HCT116 (cell line): ENCODE measurements at regions not wholly inside any gene's neighbourhood (a gene's known extent, or its start where the extent isn't known, plus 50 kb on each side); places are given as distances from the start of the nearest gene placed in this dataset.

Experiments
- ATAC-seq: fragments of 200-7000 bp; cut with Tn5 transposase; 2 replicates; pipeline ENCODE4 v1.9.1; 2020; ENCODE audit warnings: mild to moderate bottlenecking, moderate library complexity
- BruUV-seq: library from RNA; stranded (reverse); fragments of 400-500 nt; replicated peaks from 2 replicates; lab custom pipeline; 2021; lab: Mats Ljungman, UMichigan
- CTCF ChIA-PET: fragments of 300-600 bp; sonication (Branson Sonifier 250); formaldehyde crosslinking; loops from one replicate; lab custom pipeline; 2021; ENCODE audit warnings: antibody characterized with exemption; lab: Charles Lee
- POLR2A ChIA-PET: fragments of 300-600, 350-600 bp; sonication (Branson Sonifier 250); formaldehyde crosslinking; loops from one replicate; lab custom pipeline; 2021; ENCODE audit warnings: antibody characterized with exemption; lab: Charles Lee
- RAD21 ChIA-PET, 2 experiments: fragments of 300-600 bp; sonication (Branson Sonifier 250); formaldehyde crosslinking; loops; one replicate each; lab custom pipeline; 2023; ENCODE audit warnings: low total read pairs in 2 of 2; ENCODE audit not compliant: uncharacterized antibody in 2 of 2, unreplicated experiment in 2 of 2, low non-redundant PET in 1 of 2; lab: Charles Lee
- DNase-seq: peaks from one replicate; pipeline ENCODE4 v3.0.0-alpha.2; 2010; ENCODE audit warnings: low read depth, low spot score
- H2AFZ ChIP-seq: fragments of 200-600 bp; shearing (Covaris generic), sonication (generic); 2 replicates; pipeline ENCODE4 v1.6.1; 2017; ENCODE audit warnings: low read depth, mixed run types, mixed read lengths, antibody characterized with exemption, low read length; ENCODE audit not compliant: poor library complexity, severe bottlenecking
- H3K27ac ChIP-seq: 2 replicates; pipeline ENCODE4 v1.5.1; 2012; ENCODE audit warnings: low read depth, low read length
- H3K27me3 ChIP-seq: fragments of 200-600 bp; sonication (generic); 2 replicates; pipeline ENCODE4 v1.6.1; 2016; ENCODE audit warnings: mixed run types, low read length, mixed read lengths; ENCODE audit not compliant: insufficient read depth
- H3K36me3 ChIP-seq, 2 experiments: fragments of 200-500 bp in 1 of 2; fragments of 200-600 bp in 1 of 2; sonication (Bioruptor generic) in 1 of 2; sonication (generic) in 1 of 2; 2 replicates each; pipeline versions ENCODE4 v1.5.1 to v1.6.1; 2014 to 2016; ENCODE audit warnings: low read length in 2 of 2, inconsistent platforms in 1 of 2, mixed read lengths in 1 of 2, mixed run types in 1 of 2; ENCODE audit not compliant: insufficient read depth in 2 of 2, control insufficient read depth in 1 of 2
- H3K4me1 ChIP-seq, 2 experiments: fragments of 200-600 bp in 1 of 2; sonication (generic) in 1 of 2; 2 replicates each; pipeline versions ENCODE4 v1.5.1 to v1.6.1; 2012 to 2017; ENCODE audit warnings: low read length in 2 of 2, inconsistent platforms in 1 of 2, mild to moderate bottlenecking in 1 of 2, mixed read lengths in 1 of 2, mixed run types in 1 of 2, moderate library complexity in 1 of 2; ENCODE audit not compliant: insufficient read depth in 2 of 2, control insufficient read depth in 1 of 2
- H3K4me2 ChIP-seq: fragments of 200-600 bp; sonication (generic); 2 replicates; pipeline ENCODE4 v1.6.1; 2017; ENCODE audit warnings: mixed run types, low read length, mixed read lengths
- H3K4me3 ChIP-seq, 2 experiments: fragments of 200-600 bp in 1 of 2; sonication (generic) in 1 of 2; replicated peaks in 1 of 2; 2 replicates each; pipeline ENCODE4 v1.5.1; 2011 to 2016; ENCODE audit warnings: low read length in 2 of 2, control low read depth in 1 of 2, low read depth in 1 of 2, mild to moderate bottlenecking in 1 of 2, mixed read lengths in 1 of 2, mixed run types in 1 of 2
- H3K79me2 ChIP-seq: fragments of 200-600 bp; sonication (generic); 2 replicates; pipeline ENCODE4 v1.6.1; 2017; ENCODE audit warnings: mild to moderate bottlenecking, mixed run types, low read length, moderate library complexity, mixed read lengths; ENCODE audit not compliant: insufficient read depth
- H3K9ac ChIP-seq: fragments of 200-600 bp; sonication (generic); 2 replicates; pipeline ENCODE4 v1.6.1; 2016; ENCODE audit warnings: low read length, mixed read lengths
- H3K9me2 ChIP-seq: fragments of 200-600 bp; sonication (generic), shearing (Covaris generic); 2 replicates; pipeline ENCODE4 v1.6.1; 2017; ENCODE audit warnings: mixed run types, mild to moderate bottlenecking, moderate library complexity; ENCODE audit not compliant: insufficient read depth
- H3K9me3 ChIP-seq, 2 experiments: fragments of 200-500 bp in 1 of 2; fragments of 200-600 bp in 1 of 2; sonication (Bioruptor generic) in 1 of 2; sonication (generic) in 1 of 2; 2 replicates each; pipeline ENCODE4 v1.6.1; 2014 to 2017; ENCODE audit warnings: low read length in 2 of 2, mixed read lengths in 2 of 2, inconsistent platforms in 1 of 2, low read depth in 1 of 2, mild to moderate bottlenecking in 1 of 2, mixed run types in 1 of 2, moderate library complexity in 1 of 2; ENCODE audit not compliant: control insufficient read depth in 1 of 2, insufficient read depth in 1 of 2
- H4K20me1 ChIP-seq: fragments of 200-600 bp; sonication (generic), shearing (Covaris generic); 2 replicates; pipeline ENCODE4 v1.6.1; 2017; ENCODE audit warnings: mixed run types, mild to moderate bottlenecking, moderate library complexity; ENCODE audit not compliant: insufficient read depth
- ATF3 ChIP-seq: IDR thresholded peaks from 2 replicates; pipeline ENCODE4 v1.6.1; 2012
- CEBPB ChIP-seq: IDR thresholded peaks from 2 replicates; pipeline ENCODE4 v1.6.1; 2012; ENCODE audit warnings: low read depth
- CTCF ChIP-seq, 3 experiments: fragments of 200-600 bp in 1 of 3; sonication (generic) in 1 of 3; IDR thresholded peaks in 2 of 3; conservative IDR thresholded peaks in 1 of 3; 2 replicates each; pipeline ENCODE4 v1.5.1; 2012 to 2017; ENCODE audit warnings: low read depth in 2 of 3, low read length in 2 of 3, antibody characterized with exemption in 1 of 3, borderline replicate concordance in 1 of 3, control low read depth in 1 of 3, mild to moderate bottlenecking in 1 of 3, mixed read lengths in 1 of 3, mixed run types in 1 of 3, moderate library complexity in 1 of 3; ENCODE audit not compliant: insufficient read depth in 1 of 3
- EGR1 ChIP-seq: IDR thresholded peaks from 2 replicates; pipeline ENCODE4 v1.6.1; 2012; ENCODE audit warnings: low read depth
- ELF1 ChIP-seq: IDR thresholded peaks from 2 replicates; pipeline ENCODE4 v1.6.1; 2012; ENCODE audit warnings: low read depth, borderline replicate concordance
- EZH2phosphoT487 ChIP-seq: fragments of 200-600 bp; IDR thresholded peaks from 2 replicates; pipeline ENCODE4 v1.6.1; 2018; ENCODE audit warnings: antibody characterized with exemption, borderline replicate concordance
- FOSL1 ChIP-seq: IDR thresholded peaks from 2 replicates; pipeline ENCODE4 v1.6.1; 2012; ENCODE audit warnings: low read depth
- JUND ChIP-seq: IDR thresholded peaks from 2 replicates; pipeline ENCODE4 v1.6.1; 2012
- MAX ChIP-seq: IDR thresholded peaks from 2 replicates; pipeline ENCODE4 v1.6.1; 2012
- POLR2AphosphoS5 ChIP-seq: IDR thresholded peaks from 2 replicates; pipeline ENCODE4 v1.6.1; 2011; ENCODE audit warnings: mild to moderate bottlenecking, low read depth, low read length, moderate library complexity
- REST ChIP-seq: IDR thresholded peaks from 2 replicates; pipeline ENCODE4 v1.6.1; 2012; ENCODE audit warnings: low read depth
- SP1 ChIP-seq: IDR thresholded peaks from 2 replicates; pipeline ENCODE4 v1.6.1; 2012; ENCODE audit warnings: low read depth
- SRF ChIP-seq: IDR thresholded peaks from 2 replicates; pipeline ENCODE4 v1.6.1; 2012; ENCODE audit warnings: low read depth
- TCF7L2 ChIP-seq: IDR thresholded peaks from 2 replicates; pipeline ENCODE4 v1.7.0; 2011; ENCODE audit warnings: borderline replicate concordance, inconsistent platforms; ENCODE audit not compliant: insufficient read depth, insufficient read length; ENCODE audit errors: extremely low read depth
- YY1 ChIP-seq: IDR thresholded peaks from 2 replicates; pipeline ENCODE4 v1.6.1; 2011; ENCODE audit warnings: low read length, low read depth, moderate library complexity, mild to moderate bottlenecking; ENCODE audit not compliant: insufficient replicate concordance; ENCODE audit errors: extremely low read depth
- intact Hi-C: fragments of 100-400 bp; cut with micrococcal nuclease; formaldehyde crosslinking; loops from 2 replicates; pipeline ENCODE4 v1.10.0; 2022

DNA sequence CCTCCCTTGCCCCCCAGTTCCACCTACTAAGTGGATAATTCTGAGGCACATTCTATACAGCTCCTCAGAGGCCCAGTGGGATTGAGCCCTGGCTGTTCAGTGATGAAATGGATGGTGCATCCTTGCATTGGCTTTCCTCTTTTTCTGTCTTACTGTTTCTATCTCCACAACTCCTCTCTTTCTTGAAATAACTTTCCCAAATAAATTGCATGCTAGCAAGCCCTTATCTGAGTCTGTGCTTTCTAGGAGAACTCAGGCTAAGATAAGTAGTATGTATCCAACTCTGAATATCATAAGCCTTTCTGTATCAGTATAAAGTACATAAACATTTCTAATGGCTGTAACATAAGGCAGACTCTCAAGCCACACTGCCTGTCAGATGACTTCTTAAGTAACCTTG, 603.8 kb upstream of the USP24 start:
- ChIA-PET POLR2A (no interaction called here), CTCF (no interaction called here)
- no peak for TF ChIP-seq CTCF (IDR thresholded peaks at IDR 0.05 in 2 of 3, conservative IDR thresholded peaks at IDR 0.05 in 1 of 3; ENCODE audit: borderline replicate concordance in 1 of 3, insufficient read depth in 1 of 3, low read depth in 2 of 3, low read length in 2 of 3)
- no peak for TF ChIP-seq FOSL1
- no peak for TF ChIP-seq SRF
- TF ChIP-seq POLR2AphosphoS5: no peak
- TF ChIP-seq ATF3: no peak
- no peak for TF ChIP-seq EGR1
- no peak for TF ChIP-seq JUND
- no peak for TF ChIP-seq SP1
- TF ChIP-seq CEBPB: no peak
- no peak for TF ChIP-seq REST
- no peak for TF ChIP-seq EZH2phosphoT487
- no peak for TF ChIP-seq MAX
- TF ChIP-seq ELF1: no peak
- no peak for TF ChIP-seq YY1
- no peak for TF ChIP-seq TCF7L2

More for the DNA sequence above, 603.8 kb upstream of the USP24 start:
- DNase-seq (no peak), ATAC-seq (no peak)
- Histone ChIP-seq H3K4me2 (no peak overlapping the region), H2AFZ (no peak overlapping the region), H3K36me3 (no peaks in the 10 kb centered on the region), H4K20me1 (no peaks in the 10 kb centered on the region), H3K9me3 (no peaks in the 10 kb centered on the region), H3K4me3 (no peak overlapping the region), H3K27ac (no peak overlapping the region), H3K27me3 (no peaks in the 10 kb centered on the region), H3K79me2 (no peaks in the 10 kb centered on the region), H3K4me1 (no peaks in the 10 kb centered on the region), H3K9ac (no peak overlapping the region), H3K9me2 (no peaks in the 10 kb centered on the region)
- RAD21 ChIA-PET: no interaction called here
- intact Hi-C loops: no loop called here
- no TSS peak for BruUV-seq
